ENCODE measurements at regions not wholly inside any gene's neighbourhood (a gene's known extent, or its start where the extent isn't known, plus 50 kb on each side); places are given as distances from the start of the nearest gene placed in this dataset.
"Not testable (repeated sequence)": the region's sequence is repeated elsewhere in the genome, so short reads cannot be mapped to it uniquely, and the experiment has no call there.

DNA sequence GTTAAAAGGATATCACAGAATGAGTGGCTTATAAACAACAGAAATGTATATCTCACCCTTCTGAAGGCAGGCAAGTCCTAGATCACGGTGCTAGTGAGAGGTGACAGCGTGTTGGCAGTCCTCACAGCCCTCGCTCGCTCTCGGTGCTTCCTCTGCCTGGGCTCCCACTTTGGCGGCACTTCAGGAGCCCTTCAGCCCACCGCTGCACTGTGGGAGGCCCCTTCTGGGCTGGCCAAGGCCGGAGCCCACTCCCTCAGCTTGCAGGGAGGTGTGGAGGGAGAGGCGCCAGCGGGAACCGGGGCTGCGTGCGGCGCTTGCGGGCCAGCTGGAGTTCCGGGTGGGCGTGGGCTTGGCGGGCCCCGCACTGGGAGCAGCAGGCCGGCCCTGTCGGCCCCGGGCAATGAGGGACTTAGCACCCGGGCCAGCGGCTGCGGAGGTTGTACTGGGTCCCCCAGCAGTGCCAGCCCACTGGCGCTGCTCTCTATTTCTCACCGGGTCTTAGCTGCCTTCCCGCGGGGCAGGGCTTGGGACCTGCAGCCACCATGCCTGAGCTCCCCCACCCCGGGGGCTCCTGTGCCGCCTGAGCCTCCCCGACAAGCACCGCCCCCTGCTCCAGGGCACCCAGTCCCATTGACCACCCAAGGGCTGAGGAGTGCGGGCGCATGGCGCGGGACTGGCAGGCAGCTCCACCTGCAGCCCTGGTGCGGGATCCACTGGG is 778.1 kb downstream of the DIPK2A start:
- not testable (repeated sequence) for H3K27me3 ChIP-seq (ENCODE audit: insufficient read depth); H3K4me3 ChIP-seq; H3K27me3 Mint-ChIP-seq (ENCODE audit: insufficient read depth, low read depth, poor library complexity); H3K79me2 ChIP-seq (replicated peaks; ENCODE audit: insufficient read depth); H2AFZ ChIP-seq; H3K36me3 ChIP-seq (ENCODE audit: insufficient read depth); H4K20me1 ChIP-seq (replicated peaks; ENCODE audit: insufficient read depth); ATAC-seq; H3K36me3 Mint-ChIP-seq (ENCODE audit: low read depth); H3K27ac Mint-ChIP-seq; H3K27ac ChIP-seq (ENCODE audit: low read depth); H3K4me3 Mint-ChIP-seq; H3K9me2 ChIP-seq (ENCODE audit: insufficient read depth); H3K9me3 Mint-ChIP-seq; DNase-seq (ENCODE audit: low spot score); H3K4me2 ChIP-seq; H3F3A ChIP-seq (replicated peaks; ENCODE audit: low read depth)
- H3K4me1 Mint-ChIP-seq = peaks cover 16% of the 10 kb centered on the region
- H3K4me1 ChIP-seq (ENCODE audit: insufficient read depth) = peaks cover 15% of the 10 kb centered on the region

DNA sequence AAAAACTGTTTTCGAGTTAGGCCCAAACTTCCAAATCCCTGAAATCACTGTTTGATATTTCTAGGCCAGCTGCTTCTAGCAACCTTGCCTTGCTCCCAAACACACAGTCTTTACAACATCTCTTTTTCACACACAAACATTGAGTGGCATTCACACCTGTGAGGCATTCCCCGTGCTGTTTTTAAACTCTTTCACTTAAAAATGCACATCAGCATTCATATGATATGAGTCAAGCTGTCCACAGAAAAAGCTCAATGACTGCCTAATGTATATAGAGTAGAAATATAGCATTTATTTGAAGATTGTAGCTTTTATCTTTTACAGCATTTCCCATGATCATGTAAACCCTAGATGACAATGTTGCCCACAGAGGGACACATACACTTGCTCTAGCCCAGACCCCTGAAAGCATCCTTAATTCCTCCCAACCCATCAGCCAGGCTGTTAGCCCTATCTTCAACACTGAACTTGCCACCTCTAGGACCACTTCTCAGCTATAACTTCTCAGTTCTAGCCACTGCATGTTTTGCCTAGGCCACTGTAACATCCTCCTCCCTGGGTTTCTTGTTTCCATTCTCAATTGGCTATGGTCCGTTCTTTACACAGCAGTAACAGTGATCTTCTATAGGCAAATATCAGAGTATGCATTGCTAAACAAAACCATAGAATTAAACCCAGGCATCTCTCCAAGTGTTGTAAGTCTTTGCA is 782.6 kb downstream of the DIPK2A start:
- peaks cover 5% of the 10 kb centered on the region for H3K27me3 Mint-ChIP-seq (ENCODE audit: insufficient read depth, low read depth, poor library complexity)
- Histone ChIP-seq H3K27me3 (ENCODE audit: insufficient read depth) (no peaks in the 10 kb centered on the region), H4K20me1 (replicated peaks; ENCODE audit: insufficient read depth) (no peaks in the 10 kb centered on the region), H3F3A (replicated peaks; ENCODE audit: low read depth) (no peaks in the 10 kb centered on the region), H3K4me1 (ENCODE audit: insufficient read depth) (peaks cover 15% of the 10 kb centered on the region), H3K36me3 (ENCODE audit: insufficient read depth) (peaks cover 4% of the 10 kb centered on the region; the same call in 1 of the 2 replicates), H3K4me2 (no peak overlapping the region), H2AFZ (no peak overlapping the region), H3K79me2 (replicated peaks; ENCODE audit: insufficient read depth) (no peaks in the 10 kb centered on the region), H3K27ac (ENCODE audit: low read depth) (no peak overlapping the region), H3K4me3 (no peak overlapping the region), H3K9me2 (ENCODE audit: insufficient read depth) (no peaks in the 10 kb centered on the region; the same call in 1 of the 2 replicates)
- H3K9me3 Mint-ChIP-seq = peaks cover 34% of the 10 kb centered on the region
- no peak overlapping the region for H3K27ac Mint-ChIP-seq
- H3K4me3 Mint-ChIP-seq = no peak overlapping the region
- no peak for ATAC-seq
- peaks cover 14% of the 10 kb centered on the region for H3K4me1 Mint-ChIP-seq
- peaks cover 27% of the 10 kb centered on the region for H3K36me3 Mint-ChIP-seq (ENCODE audit: low read depth)
- DNase-seq (ENCODE audit: low spot score) = no peak
- TF ChIP-seq ZNF114 (CRISPR knock-in tag; IDR thresholded peaks at IDR 0.05) (no peak), ZNF331 (CRISPR knock-in tag; IDR thresholded peaks at IDR 0.05; ENCODE audit: low read depth) (no peak), NANOG (IDR thresholded peaks at IDR 0.05; ENCODE audit: borderline replicate concordance) (no peak), JUNB (IDR thresholded peaks at IDR 0.05; ENCODE audit: unreplicated experiment) (no peak), POLR2AphosphoS5 (IDR thresholded peaks at IDR 0.05; ENCODE audit: low read depth) (no peak), STAT1 (IDR thresholded peaks at IDR 0.05; ENCODE audit: unreplicated experiment) (no peak)
- TF ChIP-seq, protein P1, sequence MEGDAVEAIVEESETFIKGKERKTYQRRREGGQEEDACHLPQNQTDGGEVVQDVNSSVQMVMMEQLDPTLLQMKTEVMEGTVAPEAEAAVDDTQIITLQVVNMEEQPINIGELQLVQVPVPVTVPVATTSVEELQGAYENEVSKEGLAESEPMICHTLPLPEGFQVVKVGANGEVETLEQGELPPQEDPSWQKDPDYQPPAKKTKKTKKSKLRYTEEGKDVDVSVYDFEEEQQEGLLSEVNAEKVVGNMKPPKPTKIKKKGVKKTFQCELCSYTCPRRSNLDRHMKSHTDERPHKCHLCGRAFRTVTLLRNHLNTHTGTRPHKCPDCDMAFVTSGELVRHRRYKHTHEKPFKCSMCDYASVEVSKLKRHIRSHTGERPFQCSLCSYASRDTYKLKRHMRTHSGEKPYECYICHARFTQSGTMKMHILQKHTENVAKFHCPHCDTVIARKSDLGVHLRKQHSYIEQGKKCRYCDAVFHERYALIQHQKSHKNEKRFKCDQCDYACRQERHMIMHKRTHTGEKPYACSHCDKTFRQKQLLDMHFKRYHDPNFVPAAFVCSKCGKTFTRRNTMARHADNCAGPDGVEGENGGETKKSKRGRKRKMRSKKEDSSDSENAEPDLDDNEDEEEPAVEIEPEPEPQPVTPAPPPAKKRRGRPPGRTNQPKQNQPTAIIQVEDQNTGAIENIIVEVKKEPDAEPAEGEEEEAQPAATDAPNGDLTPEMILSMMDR (conservative IDR thresholded peaks at IDR 0.05; ENCODE audit: low read depth in 2 of 2) = no peak
- TF ChIP-seq, protein P2, sequence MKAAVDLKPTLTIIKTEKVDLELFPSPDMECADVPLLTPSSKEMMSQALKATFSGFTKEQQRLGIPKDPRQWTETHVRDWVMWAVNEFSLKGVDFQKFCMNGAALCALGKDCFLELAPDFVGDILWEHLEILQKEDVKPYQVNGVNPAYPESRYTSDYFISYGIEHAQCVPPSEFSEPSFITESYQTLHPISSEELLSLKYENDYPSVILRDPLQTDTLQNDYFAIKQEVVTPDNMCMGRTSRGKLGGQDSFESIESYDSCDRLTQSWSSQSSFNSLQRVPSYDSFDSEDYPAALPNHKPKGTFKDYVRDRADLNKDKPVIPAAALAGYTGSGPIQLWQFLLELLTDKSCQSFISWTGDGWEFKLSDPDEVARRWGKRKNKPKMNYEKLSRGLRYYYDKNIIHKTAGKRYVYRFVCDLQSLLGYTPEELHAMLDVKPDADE (IDR thresholded peaks at IDR 0.05) = no peak
- TF ChIP-seq, protein P3, sequence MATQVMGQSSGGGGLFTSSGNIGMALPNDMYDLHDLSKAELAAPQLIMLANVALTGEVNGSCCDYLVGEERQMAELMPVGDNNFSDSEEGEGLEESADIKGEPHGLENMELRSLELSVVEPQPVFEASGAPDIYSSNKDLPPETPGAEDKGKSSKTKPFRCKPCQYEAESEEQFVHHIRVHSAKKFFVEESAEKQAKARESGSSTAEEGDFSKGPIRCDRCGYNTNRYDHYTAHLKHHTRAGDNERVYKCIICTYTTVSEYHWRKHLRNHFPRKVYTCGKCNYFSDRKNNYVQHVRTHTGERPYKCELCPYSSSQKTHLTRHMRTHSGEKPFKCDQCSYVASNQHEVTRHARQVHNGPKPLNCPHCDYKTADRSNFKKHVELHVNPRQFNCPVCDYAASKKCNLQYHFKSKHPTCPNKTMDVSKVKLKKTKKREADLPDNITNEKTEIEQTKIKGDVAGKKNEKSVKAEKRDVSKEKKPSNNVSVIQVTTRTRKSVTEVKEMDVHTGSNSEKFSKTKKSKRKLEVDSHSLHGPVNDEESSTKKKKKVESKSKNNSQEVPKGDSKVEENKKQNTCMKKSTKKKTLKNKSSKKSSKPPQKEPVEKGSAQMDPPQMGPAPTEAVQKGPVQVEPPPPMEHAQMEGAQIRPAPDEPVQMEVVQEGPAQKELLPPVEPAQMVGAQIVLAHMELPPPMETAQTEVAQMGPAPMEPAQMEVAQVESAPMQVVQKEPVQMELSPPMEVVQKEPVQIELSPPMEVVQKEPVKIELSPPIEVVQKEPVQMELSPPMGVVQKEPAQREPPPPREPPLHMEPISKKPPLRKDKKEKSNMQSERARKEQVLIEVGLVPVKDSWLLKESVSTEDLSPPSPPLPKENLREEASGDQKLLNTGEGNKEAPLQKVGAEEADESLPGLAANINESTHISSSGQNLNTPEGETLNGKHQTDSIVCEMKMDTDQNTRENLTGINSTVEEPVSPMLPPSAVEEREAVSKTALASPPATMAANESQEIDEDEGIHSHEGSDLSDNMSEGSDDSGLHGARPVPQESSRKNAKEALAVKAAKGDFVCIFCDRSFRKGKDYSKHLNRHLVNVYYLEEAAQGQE (IDR thresholded peaks at IDR 0.05; ENCODE audit: unreplicated experiment) = no peak
